SU-DHL-6 (cell line): ENCODE measurements at regions not wholly inside any gene's neighbourhood (a gene's known extent, or its start where the extent isn't known, plus 50 kb on each side); places are given as distances from the start of the nearest gene placed in this dataset.
A peak's percentile ranks its signal among the peaks of the same experiment; 100 is the strongest.

Experiments used
- H2AFZ ChIP-seq: fragments of 200-600 bp; sonication (generic); 2 replicates; pipeline ENCODE4 v1.6.1; 2014; ENCODE audit warnings: low read depth, mild to moderate bottlenecking, moderate library complexity, mixed read lengths, antibody characterized with exemption, low read length; ENCODE audit not compliant: severe bottlenecking
- H3F3A ChIP-seq: fragments of 200-600 bp; shearing (Covaris generic); 2 replicates; pipeline ENCODE4 v1.6.0; 2016; ENCODE audit warnings: antibody characterized with exemption, mild to moderate bottlenecking; ENCODE audit not compliant: insufficient read depth
- H3K27ac ChIP-seq: fragments of 200-600 bp; sonication (generic); 2 replicates; pipeline ENCODE4 v1.5.1; 2016; ENCODE audit warnings: low read depth, mild to moderate bottlenecking, low read length, moderate library complexity, mixed read lengths
- H3K27me3 ChIP-seq: fragments of 200-600 bp; sonication (generic), shearing (Covaris generic); 2 replicates; pipeline ENCODE4 v1.6.0; 2014; ENCODE audit warnings: mild to moderate bottlenecking, low read length
- H3K36me3 ChIP-seq: fragments of 200-600 bp; sonication (generic); 2 replicates; pipeline ENCODE4 v1.6.1; 2014; ENCODE audit warnings: mild to moderate bottlenecking, low read length, mixed read lengths
- H3K4me2 ChIP-seq: fragments of 300-600, 200-600 bp; shearing (Covaris generic), sonication (generic); 2 replicates; pipeline ENCODE4 v1.6.0; 2014; ENCODE audit warnings: low read length, low read depth, mild to moderate bottlenecking; ENCODE audit not compliant: poor library complexity, severe bottlenecking
- H3K4me3 ChIP-seq: fragments of 200-600 bp; sonication (generic); 2 replicates; pipeline ENCODE4 v1.5.1; 2014; ENCODE audit warnings: antibody characterized with exemption, low read length, mild to moderate bottlenecking, mixed read lengths; ENCODE audit not compliant: insufficient read depth, poor library complexity, severe bottlenecking
- H3K79me2 ChIP-seq: fragments of 200-600 bp; sonication (generic); 2 replicates; pipeline ENCODE4 v1.6.1; 2014; ENCODE audit warnings: mild to moderate bottlenecking, low read length, moderate library complexity; ENCODE audit not compliant: insufficient read depth
- H3K9ac ChIP-seq: fragments of 200-600 bp; sonication (generic); 2 replicates; pipeline ENCODE4 v1.7.0; 2014; ENCODE audit warnings: mild to moderate bottlenecking, low read length
- H3K9me2 ChIP-seq: fragments of 200-600 bp; sonication (generic); replicated peaks from 2 replicates; pipeline ENCODE4 v1.6.1; 2014; ENCODE audit warnings: low read length; ENCODE audit not compliant: insufficient read depth
- H3K9me3 ChIP-seq: fragments of 200-600 bp; sonication (generic); 2 replicates; pipeline ENCODE4 v1.6.1; 2014; ENCODE audit warnings: low read length, mixed read lengths; ENCODE audit not compliant: insufficient read depth
- H4K20me1 ChIP-seq: fragments of 200-600 bp; sonication (generic); 2 replicates; pipeline ENCODE4 v1.6.1; 2014; ENCODE audit warnings: low read depth, mild to moderate bottlenecking, antibody characterized with exemption, low read length, moderate library complexity, mixed read lengths
- CTCF ChIP-seq: fragments of 200-600 bp; sonication (generic); IDR thresholded peaks from one replicate; pipeline ENCODE4 v1.5.1; 2017; ENCODE audit warnings: antibody characterized with exemption, mild to moderate bottlenecking, low read length, moderate library complexity; ENCODE audit not compliant: insufficient read depth, poor library complexity, severe bottlenecking
- EZH2phosphoT487 ChIP-seq: fragments of 200-600 bp; sonication (generic), shearing (Covaris generic); conservative IDR thresholded peaks from 2 replicates; pipeline ENCODE4 v1.6.1; 2018; ENCODE audit warnings: mild to moderate bottlenecking, antibody characterized with exemption, low read length, moderate library complexity, mixed read lengths

GRCh38 chr5:119301906-119302305 is 53.9 kb upstream of the TNFAIP8 start:
- H3K27ac ChIP-seq, result no peak overlapping the region
- H3K27me3 ChIP-seq, result no peaks in the 10 kb centered on the region
- no peaks in the 10 kb centered on the region for H3K36me3 ChIP-seq
- no peaks in the 10 kb centered on the region for H3K9me2 ChIP-seq
- H3K9ac ChIP-seq, result no peak overlapping the region
- no peaks in the 10 kb centered on the region for H3K9me3 ChIP-seq
- H3K4me3 ChIP-seq, result no peak overlapping the region
- H4K20me1 ChIP-seq, result no peaks in the 10 kb centered on the region
- H2AFZ ChIP-seq, result no peak overlapping the region
- H3F3A ChIP-seq, result peaks cover 15% of the 10 kb centered on the region
- H3K79me2 ChIP-seq, result peaks cover 72% of the 10 kb centered on the region
- no peak overlapping the region for H3K4me2 ChIP-seq
- TF ChIP-seq EZH2phosphoT487 (no peak), CTCF (no peak)

GRCh38 chr5:119302449-119302848 is 53.4 kb upstream of the TNFAIP8 start:
- TF ChIP-seq CTCF (no peak), EZH2phosphoT487 (no peak)
- H4K20me1 ChIP-seq, result no peaks in the 10 kb centered on the region
- peaks cover 78% of the 10 kb centered on the region for H3K79me2 ChIP-seq

GRCh38 chr5:119302916-119303897 is 52.6 kb upstream of the TNFAIP8 start:
- Histone ChIP-seq H4K20me1 (no peaks in the 10 kb centered on the region), H3K9me2 (no peaks in the 10 kb centered on the region), H3F3A (peaks cover 28% of the 10 kb centered on the region), H3K9me3 (no peaks in the 10 kb centered on the region), H3K4me2 (no peak overlapping the region), H3K27me3 (no peaks in the 10 kb centered on the region), H3K27ac (peak overlapping the region; percentile 41; the same call in 1 of the 2 replicates), H3K36me3 (no peaks in the 10 kb centered on the region), H3K9ac (no peak overlapping the region), H3K4me3 (no peak overlapping the region), H3K79me2 (peaks cover 81% of the 10 kb centered on the region), H2AFZ (no peak overlapping the region)
- TF ChIP-seq CTCF (no peak), EZH2phosphoT487 (no peak)

More at GRCh38 chr5:119302449-119302848, 53.4 kb upstream of the TNFAIP8 start:
- H3K4me3 ChIP-seq, result no peak overlapping the region
- no peak overlapping the region for H3K9ac ChIP-seq
- no peak overlapping the region for H2AFZ ChIP-seq
- H3K9me2 ChIP-seq, result no peaks in the 10 kb centered on the region
- H3K27ac ChIP-seq, result no peak overlapping the region
- no peak overlapping the region for H3K4me2 ChIP-seq
- peaks cover 21% of the 10 kb centered on the region for H3F3A ChIP-seq
- no peaks in the 10 kb centered on the region for H3K36me3 ChIP-seq
- H3K9me3 ChIP-seq, result no peaks in the 10 kb centered on the region
- H3K27me3 ChIP-seq, result no peaks in the 10 kb centered on the region
